Fibroblast of lung (primary cell): ENCODE measurements at regions not wholly inside any gene's neighbourhood (a gene's known extent, or its start where the extent isn't known, plus 50 kb on each side); places are given as distances from the start of the nearest gene placed in this dataset.
A peak's percentile ranks its signal among the peaks of the same experiment; 100 is the strongest.

ENCODE experiments used
- DNase-seq, 2 donors: peaks; one replicate each; pipeline versions ENCODE4 v3.0.0 to v3.0.0-alpha.2; 2010; ENCODE audit warnings: low read depth in 2 of 2
- H2AFZ ChIP-seq: 2 replicates; pipeline ENCODE4 v1.5.1; 2012; ENCODE audit warnings: low read length, control low read depth, inconsistent platforms
- H3K27ac ChIP-seq: 2 replicates; pipeline ENCODE4 v1.5.1; 2011; ENCODE audit warnings: low read length, control low read depth; ENCODE audit not compliant: insufficient read depth
- H3K27me3 ChIP-seq: 2 replicates; pipeline ENCODE4 v1.5.1; 2011; ENCODE audit warnings: mild to moderate bottlenecking, low read length; ENCODE audit not compliant: control insufficient read depth, insufficient read depth
- H3K36me3 ChIP-seq: 2 replicates; pipeline ENCODE4 v1.5.1; 2011; ENCODE audit warnings: low read length; ENCODE audit not compliant: control insufficient read depth, insufficient read depth
- H3K4me1 ChIP-seq: 2 replicates; pipeline ENCODE4 v1.5.1; 2011; ENCODE audit warnings: low read length; ENCODE audit not compliant: control insufficient read depth, insufficient read depth; ENCODE audit errors: extremely low read depth
- H3K4me2 ChIP-seq: 2 replicates; pipeline ENCODE4 v1.5.1; 2011; ENCODE audit warnings: low read length, control low read depth; ENCODE audit not compliant: insufficient read depth; ENCODE audit errors: extremely low read depth
- H3K4me3 ChIP-seq, 4 experiments: fragments of 200-600 bp in 1 of 4; sonication (generic) in 1 of 4; replicated peaks in 1 of 4; 2 replicates each; pipeline ENCODE4 v1.5.1; 2011 to 2016; ENCODE audit warnings: low read length in 4 of 4, low read depth in 3 of 4, mild to moderate bottlenecking in 3 of 4, control low read depth in 2 of 4, inconsistent platforms in 1 of 4, mixed read lengths in 1 of 4; ENCODE audit not compliant: insufficient read depth in 1 of 4; ENCODE audit errors: control extremely low read depth in 1 of 4
- H3K79me2 ChIP-seq: 2 replicates; pipeline ENCODE4 v1.5.1; 2012; ENCODE audit warnings: mild to moderate bottlenecking, low read length, inconsistent platforms; ENCODE audit not compliant: control insufficient read depth, insufficient read depth
- H3K9ac ChIP-seq: 2 replicates; pipeline ENCODE4 v1.5.1; 2011; ENCODE audit warnings: mild to moderate bottlenecking, low read length, control low read depth; ENCODE audit not compliant: insufficient read depth
- H3K9me3 ChIP-seq: 2 replicates; pipeline ENCODE4 v1.5.1; 2012; ENCODE audit warnings: low read depth, low read length; ENCODE audit not compliant: control insufficient read depth, insufficient read depth
- H4K20me1 ChIP-seq: 2 replicates; pipeline ENCODE4 v1.5.1; 2011; ENCODE audit warnings: low read length; ENCODE audit not compliant: control insufficient read depth, insufficient read depth; ENCODE audit errors: extremely low read depth
- EZH2 ChIP-seq: IDR thresholded peaks from 2 replicates; pipeline ENCODE4 v1.5.1; 2012; ENCODE audit warnings: low read length, control low read depth, mild to moderate bottlenecking; ENCODE audit errors: missing control alignments
- TF ChIP-seq, protein P1 (sequence below), 2 donors: IDR thresholded peaks in 1 of 2; conservative IDR thresholded peaks in 1 of 2; 1 replicate in 1 of 2; 2 replicates in 1 of 2; pipeline ENCODE4 v1.5.1; 2011 to 2012; ENCODE audit warnings: low read length in 2 of 2, control low read depth in 1 of 2, inconsistent platforms in 1 of 2, low read depth in 1 of 2, mild to moderate bottlenecking in 1 of 2

DNA sequence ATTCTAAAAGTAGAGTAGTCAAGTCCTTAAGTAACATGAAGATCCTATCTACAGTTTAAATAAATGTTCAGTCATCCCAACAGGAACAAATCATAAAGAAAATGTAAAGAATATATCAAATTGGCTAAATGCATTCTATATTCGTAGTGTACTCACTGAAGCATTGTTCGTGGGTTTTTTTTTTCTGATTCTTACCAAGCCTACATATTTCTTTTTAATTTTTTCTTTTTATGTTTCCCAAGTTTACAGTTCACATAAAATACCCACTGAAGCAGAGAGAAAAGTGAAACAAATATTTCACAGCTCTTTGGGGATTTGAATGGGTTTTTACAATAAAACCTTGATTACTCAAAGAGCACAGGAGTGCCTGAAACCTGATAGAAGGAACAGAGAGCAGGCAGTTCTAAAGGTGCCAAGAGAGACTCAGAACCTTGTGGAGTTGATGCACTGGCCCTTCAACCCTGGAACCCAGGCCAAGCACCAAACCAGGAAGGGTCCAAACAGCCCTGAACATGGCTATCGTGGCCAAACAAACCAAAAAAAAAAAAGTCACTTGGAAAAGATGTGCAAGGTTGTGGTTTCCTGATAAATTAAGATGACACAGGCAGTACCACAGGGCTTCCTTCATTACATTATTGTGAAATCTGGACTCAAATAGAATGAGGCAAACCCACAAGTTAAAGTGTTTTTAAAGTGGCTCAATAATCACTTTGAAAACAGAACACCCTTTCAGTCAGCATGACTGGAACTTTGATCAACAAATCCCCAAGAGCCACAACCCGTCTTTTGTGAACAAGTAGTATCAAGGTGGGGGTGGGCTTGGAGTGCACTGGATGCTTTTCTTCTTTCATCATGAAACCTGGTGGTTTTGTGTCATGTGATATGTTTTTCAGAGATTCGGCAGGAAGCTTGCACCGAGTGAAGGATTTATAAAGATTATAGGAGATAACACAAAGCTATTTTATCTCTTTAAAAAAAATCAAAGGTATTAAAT lies 245.0 kb upstream of the FN1 start:
- peak; percentile 89 to 100 for DNase-seq
- H4K20me1 ChIP-seq, result no peaks in the 10 kb centered on the region
- no peaks in the 10 kb centered on the region for H3K36me3 ChIP-seq
- TF ChIP-seq, protein P1, sequence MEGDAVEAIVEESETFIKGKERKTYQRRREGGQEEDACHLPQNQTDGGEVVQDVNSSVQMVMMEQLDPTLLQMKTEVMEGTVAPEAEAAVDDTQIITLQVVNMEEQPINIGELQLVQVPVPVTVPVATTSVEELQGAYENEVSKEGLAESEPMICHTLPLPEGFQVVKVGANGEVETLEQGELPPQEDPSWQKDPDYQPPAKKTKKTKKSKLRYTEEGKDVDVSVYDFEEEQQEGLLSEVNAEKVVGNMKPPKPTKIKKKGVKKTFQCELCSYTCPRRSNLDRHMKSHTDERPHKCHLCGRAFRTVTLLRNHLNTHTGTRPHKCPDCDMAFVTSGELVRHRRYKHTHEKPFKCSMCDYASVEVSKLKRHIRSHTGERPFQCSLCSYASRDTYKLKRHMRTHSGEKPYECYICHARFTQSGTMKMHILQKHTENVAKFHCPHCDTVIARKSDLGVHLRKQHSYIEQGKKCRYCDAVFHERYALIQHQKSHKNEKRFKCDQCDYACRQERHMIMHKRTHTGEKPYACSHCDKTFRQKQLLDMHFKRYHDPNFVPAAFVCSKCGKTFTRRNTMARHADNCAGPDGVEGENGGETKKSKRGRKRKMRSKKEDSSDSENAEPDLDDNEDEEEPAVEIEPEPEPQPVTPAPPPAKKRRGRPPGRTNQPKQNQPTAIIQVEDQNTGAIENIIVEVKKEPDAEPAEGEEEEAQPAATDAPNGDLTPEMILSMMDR (conservative IDR thresholded peaks at IDR 0.05 in 1 of 2, IDR thresholded peaks at IDR 0.05 in 1 of 2; ENCODE audit: low read depth in 1 of 2, low read length in 2 of 2), result no peak
- TF ChIP-seq EZH2, result no peak
- no peak overlapping the region for H3K4me3 ChIP-seq
- H2AFZ ChIP-seq, result no peak overlapping the region
- H3K9ac ChIP-seq, result no peak overlapping the region
- no peaks in the 10 kb centered on the region for H3K79me2 ChIP-seq
- H3K9me3 ChIP-seq, result no peaks in the 10 kb centered on the region
- H3K27me3 ChIP-seq, result no peaks in the 10 kb centered on the region
- no peak overlapping the region for H3K27ac ChIP-seq
- H3K4me1 ChIP-seq, result peaks cover 6% of the 10 kb centered on the region
- no peak overlapping the region for H3K4me2 ChIP-seq

DNA sequence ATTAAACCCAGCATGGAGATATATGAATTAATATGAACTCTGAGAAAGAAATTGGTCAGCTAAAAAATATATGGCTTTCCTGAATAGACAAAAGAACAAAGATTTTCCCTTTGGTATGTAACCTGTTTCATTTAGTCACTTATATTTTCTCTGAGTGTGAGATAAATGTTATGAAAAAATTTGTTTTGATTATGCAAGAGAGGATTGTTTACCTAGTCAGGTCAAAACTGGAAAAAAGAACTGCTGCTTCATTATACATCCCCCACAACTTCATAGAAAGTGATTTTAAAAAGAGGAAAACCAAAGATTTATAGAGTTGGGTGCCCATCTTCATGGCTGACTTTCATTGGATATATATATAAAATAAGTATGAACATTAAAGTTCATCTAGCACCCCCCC lies 242.2 kb upstream of the FN1 start:
- Histone ChIP-seq H3K9ac (no peak overlapping the region), H3K27ac (no peak overlapping the region), H3K9me3 (no peaks in the 10 kb centered on the region), H3K79me2 (no peaks in the 10 kb centered on the region), H2AFZ (no peak overlapping the region), H3K4me3 (no peak overlapping the region), H3K36me3 (no peaks in the 10 kb centered on the region), H3K4me2 (no peak overlapping the region), H4K20me1 (no peaks in the 10 kb centered on the region), H3K4me1 (no peaks in the 10 kb centered on the region), H3K27me3 (no peaks in the 10 kb centered on the region)
- no peak for DNase-seq
- TF ChIP-seq EZH2, result no peak
- TF ChIP-seq, protein P1 (conservative IDR thresholded peaks at IDR 0.05 in 1 of 2, IDR thresholded peaks at IDR 0.05 in 1 of 2; ENCODE audit: low read depth in 1 of 2, low read length in 2 of 2), result no peak

DNA sequence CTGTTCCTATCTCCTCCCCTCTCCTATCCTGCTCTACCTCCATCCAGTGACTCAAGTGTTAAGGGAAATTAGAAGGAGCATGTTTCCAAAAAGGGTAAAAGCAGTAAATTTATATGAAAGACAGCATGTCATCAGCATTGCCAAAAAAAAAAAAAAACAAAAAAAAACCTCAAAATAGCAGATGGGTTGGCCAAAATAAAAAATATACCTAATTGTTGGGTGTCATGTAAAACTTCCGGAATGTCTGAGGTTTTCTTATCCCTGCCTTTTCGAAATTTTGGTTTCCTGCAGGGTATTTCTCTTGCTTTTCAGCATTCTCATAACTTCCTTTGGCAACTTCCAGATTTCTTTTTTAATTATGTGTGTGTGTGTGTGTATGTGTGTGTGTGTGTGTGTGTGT lies 241.6 kb upstream of the FN1 start:
- no peak overlapping the region for H3K4me3 ChIP-seq
- no peak overlapping the region for H2AFZ ChIP-seq
- no peak overlapping the region for H3K9ac ChIP-seq
- H4K20me1 ChIP-seq, result no peaks in the 10 kb centered on the region
- TF ChIP-seq EZH2, result no peak
- TF ChIP-seq, protein P1 (conservative IDR thresholded peaks at IDR 0.05 in 1 of 2, IDR thresholded peaks at IDR 0.05 in 1 of 2; ENCODE audit: low read depth in 1 of 2, low read length in 2 of 2), result no peak
- no peaks in the 10 kb centered on the region for H3K36me3 ChIP-seq
- no peaks in the 10 kb centered on the region for H3K79me2 ChIP-seq
- peak in 1 of 2 donors; percentile 67 for DNase-seq
- no peaks in the 10 kb centered on the region for H3K27me3 ChIP-seq
- no peak overlapping the region for H3K27ac ChIP-seq
- no peaks in the 10 kb centered on the region for H3K4me1 ChIP-seq
- no peak overlapping the region for H3K4me2 ChIP-seq
- H3K9me3 ChIP-seq, result no peaks in the 10 kb centered on the region
